GM21381 (cell line): ENCODE measurements at regions not wholly inside any gene's neighbourhood (a gene's known extent, or its start where the extent isn't known, plus 50 kb on each side); places are given as distances from the start of the nearest gene placed in this dataset.

Source experiments
- ATAC-seq: cut with Tn5 transposase; IDR thresholded peaks from one replicate; pipeline ENCODE4 v1.9.1; 2021; ENCODE audit warnings: mild to moderate bottlenecking, moderate library complexity; ENCODE audit not compliant: unreplicated experiment

DNA sequence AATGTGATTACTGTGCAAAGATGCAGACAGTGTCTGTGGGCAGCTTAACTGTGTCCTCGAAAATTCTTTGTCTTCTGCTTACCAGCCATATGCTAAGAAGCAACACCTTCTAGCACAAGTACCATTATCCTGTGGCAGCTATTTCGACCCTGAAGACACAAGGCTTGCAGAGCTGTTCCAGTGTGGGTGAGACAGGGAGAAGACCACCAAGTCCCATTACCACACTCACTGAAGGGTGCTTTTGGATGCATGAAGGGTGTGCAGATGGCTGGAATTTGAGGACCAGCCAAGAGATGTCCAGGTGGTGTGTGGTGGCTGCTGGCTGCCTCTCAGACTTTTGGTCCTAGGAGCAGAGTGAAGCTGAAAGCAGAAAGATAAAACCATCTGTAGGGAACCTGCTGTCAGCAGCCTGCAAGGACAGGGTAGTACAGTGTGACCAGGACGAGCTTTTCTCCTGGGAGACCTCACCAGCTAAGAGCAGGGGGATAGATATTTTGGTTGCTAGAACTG is 161.8 kb downstream of the ICE1 start:
- ATAC-seq, result no peak

DNA sequence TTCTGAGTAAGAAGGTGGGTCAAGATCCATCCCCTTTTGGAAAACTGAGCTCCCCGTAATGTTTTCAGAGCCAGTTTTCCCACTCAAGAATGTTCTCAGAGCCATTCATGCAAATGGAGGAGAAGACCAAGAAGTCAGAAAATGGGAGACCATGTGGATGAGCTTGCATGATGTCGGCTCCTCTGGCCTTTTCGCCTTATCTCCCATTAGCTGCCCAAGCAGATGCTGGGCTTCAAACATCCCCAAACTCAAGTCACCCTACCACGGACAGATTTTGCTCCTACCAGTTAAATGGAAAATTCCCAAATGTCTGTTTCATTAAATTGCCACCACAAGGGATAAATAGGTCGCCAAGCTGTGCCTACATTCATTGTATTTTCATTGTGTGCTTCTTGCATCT is 161.4 kb downstream of the ICE1 start:
- no peak for ATAC-seq

DNA sequence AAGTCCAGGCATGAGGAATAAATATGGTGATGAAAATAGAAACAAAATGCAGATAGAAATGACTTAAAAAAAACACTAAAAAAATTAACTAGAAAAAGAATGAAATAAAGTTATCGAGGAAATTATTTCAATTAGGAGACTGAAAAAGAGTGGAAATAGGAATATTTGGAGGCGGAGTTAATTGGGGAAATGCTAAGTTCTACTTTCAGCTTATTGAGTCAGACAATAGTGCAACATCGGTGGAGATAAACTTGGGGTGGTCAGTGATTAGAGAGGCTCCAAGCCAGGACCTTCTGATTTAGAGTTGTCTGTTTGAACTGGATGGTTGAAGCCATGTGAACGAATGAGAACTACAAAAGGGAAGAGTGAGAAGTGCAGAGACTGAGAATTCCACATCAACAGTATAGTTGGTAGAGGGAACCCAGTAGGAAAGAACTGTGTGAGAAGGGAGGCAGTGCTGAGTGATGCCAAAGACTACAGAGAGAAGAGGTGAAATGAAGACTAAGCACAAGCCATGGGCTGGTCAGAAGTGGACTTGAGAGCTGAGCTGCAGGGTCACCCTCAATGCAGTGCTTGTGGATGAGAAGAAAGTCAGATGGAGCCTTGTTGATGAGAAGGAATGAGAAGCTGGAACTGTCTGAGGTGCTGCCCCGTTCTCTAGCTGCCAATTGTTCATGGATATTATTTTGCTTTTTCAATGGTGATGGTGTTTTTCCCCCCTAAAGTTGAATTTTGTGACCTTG is 160.7 kb downstream of the ICE1 start:
- no peak for ATAC-seq

DNA sequence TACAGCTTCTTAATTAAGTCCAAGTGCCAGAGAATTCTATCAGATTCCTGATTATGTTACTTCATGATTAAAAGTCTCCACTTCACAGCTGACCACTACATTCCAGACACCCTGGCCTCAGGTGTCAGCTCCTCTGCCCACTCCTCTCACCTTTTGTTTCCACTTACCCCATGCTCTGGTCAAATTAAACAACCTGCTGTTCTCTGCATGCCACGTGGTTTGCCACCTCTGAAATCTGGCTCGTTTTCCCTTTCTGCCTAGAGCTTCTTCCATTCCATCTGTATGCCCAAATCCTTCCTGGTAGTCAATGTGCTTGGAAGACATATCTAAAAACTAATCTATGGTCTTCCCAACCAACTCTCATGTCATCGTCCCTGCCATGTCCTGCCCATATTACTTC is 158.6 kb downstream of the ICE1 start:
- no peak for ATAC-seq

DNA sequence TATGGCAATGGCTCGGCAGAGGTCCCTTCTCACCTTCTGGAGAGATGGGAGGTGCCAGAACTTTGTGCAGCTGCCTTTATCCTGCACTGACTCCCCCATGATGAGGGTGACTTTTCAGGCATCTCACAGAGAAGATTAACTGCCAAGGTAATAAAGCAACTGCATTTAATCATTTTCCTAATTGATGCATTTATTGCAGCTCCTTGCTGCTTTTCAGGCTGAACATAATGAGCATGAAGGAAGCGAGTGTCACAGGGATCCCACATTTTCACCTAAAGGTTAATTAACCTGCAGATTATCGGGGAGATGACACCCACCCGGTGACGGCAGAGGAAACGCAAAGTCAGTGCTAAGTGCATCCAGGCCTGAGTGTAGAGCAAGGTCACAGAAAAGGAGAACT is 154.3 kb downstream of the ICE1 start:
- no peak for ATAC-seq

DNA sequence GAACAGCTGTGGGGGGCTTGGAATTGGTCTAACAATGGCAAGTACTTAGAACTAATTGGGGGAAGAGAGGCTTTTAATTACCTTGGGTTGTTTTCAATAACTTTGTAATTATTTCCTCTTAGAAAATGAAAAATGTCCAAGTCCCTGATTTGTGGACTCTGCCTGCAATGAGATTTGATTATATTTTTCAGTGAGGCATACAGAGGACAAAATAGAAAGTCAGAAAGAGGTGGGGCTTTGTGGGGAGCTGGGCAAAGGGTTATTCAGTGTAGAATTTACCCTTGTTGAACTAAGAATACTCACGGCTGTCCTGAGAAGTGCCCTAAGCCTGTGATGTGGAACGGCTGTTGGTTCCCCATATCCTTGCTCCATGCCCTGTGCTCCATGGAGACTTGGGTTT is 153.0 kb downstream of the ICE1 start:
- no peak for ATAC-seq

DNA sequence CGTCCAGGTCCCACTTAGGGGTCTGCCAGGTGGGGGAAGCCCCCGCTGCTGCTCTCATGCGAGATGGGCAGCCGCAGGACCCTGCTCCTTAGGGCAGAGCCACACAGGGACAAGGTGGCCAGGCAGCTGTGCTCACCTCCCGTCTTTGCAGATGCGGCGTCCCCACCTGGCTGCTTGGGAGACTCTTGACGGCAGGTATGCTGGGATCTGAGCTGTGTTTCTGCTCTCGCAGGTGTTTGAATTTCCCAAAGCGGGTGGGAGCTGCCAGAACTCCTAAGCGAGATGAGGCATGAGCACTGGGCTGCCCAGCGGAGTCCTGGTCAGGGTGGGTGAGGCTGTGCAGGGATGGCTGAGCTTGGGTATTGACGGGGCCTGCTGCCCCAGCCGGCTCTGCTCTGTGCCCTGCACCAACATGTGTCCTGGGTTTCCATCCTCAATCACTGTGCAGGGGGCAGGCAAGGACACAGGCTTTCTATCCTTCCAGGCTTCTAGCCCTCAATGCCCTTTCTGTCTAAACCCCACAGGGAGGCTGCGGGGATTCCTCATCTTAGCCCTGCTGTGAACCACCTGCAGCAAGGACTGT is 151.4 kb downstream of the ICE1 start:
- ATAC-seq, result no peak

DNA sequence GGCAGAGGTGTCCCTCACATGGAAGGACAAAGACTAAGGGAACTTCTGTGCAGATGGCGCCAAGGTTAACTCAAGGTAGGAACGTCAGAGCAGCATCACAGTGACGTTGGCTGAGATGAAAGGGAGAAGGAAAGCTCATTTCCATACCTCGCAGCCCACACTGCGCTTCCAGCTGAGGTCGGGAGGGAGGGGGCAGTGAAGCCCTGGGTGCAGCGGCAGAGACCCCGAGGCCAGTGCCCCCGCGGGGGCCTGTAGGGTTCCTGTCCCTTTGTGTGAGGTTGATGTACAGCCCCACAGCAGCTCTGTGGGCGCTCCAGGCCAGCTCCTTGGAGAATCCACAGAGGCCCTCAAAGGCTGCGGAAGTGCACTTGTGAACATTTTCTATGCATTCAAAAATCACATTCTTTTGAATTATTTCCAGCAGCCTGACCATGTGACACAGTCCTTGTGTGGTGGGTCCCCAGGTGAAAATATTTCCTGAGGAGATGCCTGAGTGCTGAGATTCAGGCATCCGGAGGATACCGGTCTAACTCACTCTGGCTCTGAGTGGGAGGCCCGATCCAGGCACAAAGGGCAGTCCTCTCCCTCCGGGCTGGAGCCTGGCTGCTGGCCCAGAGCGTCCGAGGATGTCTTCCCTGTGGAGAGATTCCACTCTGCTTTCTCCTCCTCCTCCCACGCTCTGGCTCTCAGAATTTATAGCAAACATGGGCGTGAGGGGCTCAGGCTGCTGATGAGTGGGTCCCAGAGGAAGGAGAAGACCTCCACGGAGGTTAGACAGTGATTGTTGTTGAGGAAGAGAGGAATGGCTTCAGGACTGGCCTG is 150.7 kb downstream of the ICE1 start:
- ATAC-seq, result no peak

DNA sequence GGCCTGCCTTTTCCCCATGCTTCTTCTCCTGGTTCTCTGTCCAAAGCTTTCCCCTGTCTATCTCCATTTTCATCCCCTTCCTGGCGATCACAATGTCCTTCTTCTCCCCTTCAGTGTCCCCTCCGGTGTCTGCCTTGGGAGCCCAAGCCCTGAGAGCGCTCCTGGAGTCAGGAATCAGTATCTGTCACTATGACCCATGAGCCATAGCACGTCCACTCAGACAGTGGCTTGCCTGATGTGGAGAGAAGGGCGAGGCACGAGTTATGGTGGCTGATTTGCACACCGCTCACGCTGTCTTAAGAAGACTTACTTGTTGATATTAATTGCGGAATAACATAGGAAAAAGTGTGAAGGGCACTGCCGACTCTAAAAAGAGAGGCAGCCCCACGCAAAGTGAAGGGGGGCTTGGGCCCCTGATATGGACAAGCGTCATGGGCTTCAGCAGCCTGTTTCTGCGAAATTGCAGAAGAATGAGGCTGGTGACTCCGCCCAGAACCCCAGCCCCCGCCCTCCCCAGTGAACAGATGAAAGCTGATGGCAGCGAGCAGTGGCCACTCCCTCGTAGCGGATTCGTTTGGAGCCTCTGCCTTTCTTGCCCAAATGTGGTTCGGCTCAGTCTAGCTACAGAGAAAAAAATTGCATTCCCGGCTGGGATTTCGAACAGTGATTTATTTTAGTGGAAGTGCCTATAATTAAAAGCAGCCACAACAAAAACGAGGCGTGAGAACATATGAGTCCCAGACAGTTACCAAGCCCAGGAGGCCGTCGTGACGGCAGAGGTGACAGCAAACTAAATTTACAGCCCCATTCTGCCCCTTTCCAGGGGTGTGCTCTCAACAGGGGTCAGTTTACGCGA is 149.8 kb downstream of the ICE1 start:
- no peak for ATAC-seq

DNA sequence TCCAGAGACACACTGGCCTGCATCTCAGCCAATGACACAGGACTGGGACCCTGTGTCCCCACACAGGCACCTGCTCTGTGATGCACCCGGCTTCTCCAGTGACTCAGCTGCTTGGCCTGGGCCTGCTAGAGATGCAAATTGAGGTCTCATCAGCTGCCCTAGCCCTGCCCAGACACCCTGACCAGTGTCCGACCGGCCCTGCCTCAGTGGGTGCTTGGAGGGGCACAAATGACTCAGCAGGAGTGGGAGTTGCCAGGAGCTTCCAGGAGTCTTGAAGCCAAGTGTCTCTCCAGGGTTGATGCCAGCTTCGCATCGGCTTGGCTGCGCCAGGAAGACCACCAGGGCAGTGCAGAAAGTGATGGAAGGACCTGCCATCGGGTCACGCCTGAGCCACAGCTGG is 148.2 kb downstream of the ICE1 start:
- ATAC-seq, result no peak

DNA sequence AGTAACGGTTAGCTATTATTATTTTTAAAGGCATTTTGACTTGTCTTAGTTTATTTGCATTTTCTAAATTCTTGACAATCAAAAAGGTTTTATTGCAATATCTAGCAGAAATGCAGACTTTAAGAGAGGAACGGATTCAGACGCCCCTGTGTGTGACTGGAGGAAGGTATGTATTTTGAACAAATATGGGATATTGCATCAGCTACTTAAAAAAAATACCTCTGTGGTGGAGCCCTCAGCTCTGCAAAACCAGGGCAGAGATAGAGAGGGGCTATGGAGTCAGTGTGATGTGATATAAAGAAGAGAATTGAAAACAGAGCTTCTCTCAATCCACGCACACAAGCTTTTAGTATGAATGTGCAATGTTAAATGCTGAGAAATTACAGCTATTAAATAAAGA is 142.4 kb downstream of the ICE1 start:
- no peak for ATAC-seq

DNA sequence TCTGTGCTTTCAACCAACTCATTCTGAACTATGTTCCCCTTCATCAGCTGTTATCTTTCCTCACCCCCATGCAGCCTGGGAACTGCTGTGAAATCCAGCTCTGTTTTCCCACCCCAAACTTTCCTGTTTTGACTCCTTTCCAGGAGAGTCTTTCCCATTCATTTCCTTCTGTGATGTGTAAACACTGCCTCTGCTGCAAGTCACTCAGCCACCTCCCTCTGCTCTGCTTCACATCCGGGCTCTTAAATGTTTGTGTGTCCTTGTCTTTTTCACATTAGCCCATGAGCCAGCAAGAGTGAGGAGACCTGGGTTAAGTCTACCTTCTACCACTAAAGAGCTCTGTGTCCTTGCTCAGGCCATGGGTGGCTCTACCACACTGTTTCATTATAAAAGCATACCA is 137.5 kb downstream of the ICE1 start:
- ATAC-seq, result no peak

DNA sequence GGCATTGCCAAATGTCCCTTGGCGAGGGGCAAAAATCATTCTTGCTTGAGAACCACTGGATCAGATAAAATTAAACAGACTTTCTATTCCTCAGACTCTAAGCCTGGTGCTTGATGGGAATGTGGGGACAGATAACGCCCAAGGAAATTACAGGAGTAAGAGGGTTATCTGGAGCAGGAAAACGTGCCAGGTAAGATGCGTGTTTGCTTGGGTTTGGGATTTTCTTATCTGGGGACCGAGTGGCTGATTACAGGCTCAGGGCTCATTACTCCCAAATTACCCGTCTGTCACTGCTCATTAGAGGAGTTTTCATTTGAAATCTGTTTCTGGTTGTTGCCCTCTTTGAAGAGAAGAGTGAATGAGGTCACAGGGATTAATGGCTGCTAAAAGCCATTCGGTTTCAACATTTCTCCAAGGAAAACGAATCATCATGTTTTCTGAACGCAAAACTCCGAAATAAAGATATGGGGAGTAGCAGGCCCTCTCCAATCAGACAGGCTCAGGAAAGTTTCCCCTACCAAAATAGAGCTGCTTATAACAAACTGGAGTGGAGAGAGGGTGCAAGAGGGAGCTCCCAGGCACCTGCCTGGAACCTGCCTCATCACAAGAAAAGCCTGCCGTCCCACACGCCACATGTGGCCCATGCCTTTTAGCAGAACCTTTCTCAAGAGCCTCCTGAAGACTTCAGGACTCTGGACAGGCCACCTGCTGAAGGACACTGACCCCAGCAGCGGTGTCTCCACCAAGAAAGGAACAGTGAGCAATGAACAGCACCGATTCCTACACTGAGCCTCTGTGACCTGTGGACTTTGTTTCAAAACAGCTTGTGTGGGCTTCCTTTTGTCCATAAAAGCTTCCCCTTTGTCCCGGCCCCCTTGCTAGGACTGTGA is 136.4 kb downstream of the ICE1 start:
- no peak for ATAC-seq

DNA sequence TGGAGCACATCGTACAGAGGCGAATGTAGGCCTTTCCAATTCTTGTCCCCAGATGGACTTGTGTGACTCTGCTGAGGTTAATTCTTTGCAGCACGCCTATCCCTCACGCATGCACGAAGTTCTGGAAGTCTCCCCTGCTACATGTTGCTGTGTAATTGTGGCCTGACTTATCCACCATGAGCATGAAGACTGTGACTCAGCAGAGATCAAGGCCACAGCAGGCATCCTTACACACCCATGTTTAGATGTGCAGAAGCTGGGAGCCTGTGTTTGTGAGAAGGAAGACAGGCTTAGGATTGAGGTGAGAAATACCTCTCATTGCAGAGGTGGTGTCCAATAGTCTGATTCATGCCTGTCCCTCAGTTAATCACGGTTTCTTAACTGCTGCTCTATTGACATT is 135.6 kb downstream of the ICE1 start:
- ATAC-seq, result no peak

DNA sequence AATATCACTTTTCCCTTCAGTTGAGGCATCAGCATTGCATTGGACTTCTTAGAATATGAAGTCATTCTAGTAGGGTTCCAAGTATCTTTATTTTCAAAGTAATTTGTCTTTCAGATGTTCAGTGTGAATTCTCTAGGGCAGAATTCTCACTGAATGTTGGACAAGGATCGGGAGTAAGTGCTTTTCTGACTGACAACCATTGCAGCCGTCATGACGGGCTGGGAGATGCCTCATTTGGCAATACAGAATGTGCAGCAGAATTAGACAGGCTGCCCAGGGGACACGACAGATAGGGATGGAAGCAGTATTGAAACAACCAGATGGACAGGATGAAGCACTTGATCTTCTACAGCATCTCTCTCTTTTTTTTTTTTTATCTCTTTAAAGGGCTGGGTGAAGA is 129.0 kb downstream of the ICE1 start:
- ATAC-seq, result no peak

DNA sequence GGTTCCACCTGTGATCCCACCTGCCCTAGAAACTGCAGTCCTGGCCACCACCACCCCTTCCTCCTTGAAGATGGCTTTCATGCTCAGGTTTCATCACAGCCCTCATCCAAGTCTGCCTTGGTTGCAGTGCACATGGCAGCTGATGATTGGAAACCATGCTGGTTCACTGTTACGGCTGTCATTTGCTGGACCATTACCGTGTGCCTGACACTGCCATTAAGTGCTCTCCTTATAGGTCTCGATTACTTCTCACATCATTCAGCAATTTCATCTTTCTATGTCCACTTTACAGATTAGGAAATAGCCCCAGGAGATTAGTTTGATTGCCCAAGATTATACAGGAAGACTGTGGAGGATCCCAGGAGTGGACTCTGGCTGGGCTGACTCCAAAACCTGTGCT is 123.9 kb downstream of the ICE1 start:
- ATAC-seq, result no peak

DNA sequence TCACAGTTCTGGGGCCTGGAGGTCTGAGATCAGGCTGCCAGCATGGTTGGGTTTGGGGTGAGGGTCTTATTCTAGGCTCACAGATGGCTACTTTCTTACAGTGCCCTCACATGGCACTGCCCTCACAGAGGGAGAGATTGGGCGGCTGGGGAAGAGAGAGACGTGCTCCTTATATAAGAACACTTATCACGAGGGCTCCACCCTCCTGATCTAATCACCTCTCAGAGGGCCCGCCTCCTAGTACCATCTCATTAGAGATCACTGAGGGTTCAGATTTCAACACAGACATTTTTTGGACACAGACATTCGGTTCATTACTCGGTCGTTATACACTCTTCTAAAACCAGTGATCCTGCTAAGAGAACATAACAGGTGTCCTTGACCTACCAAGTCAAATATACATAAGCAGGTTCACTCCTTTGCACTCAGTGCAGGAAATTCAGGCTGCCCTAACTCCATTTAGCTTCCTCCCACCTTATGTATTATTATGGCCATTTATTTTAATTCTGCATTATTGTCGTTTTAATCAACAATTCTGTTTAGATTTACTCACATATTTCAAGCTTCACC is 121.7 kb downstream of the ICE1 start:
- no peak for ATAC-seq

DNA sequence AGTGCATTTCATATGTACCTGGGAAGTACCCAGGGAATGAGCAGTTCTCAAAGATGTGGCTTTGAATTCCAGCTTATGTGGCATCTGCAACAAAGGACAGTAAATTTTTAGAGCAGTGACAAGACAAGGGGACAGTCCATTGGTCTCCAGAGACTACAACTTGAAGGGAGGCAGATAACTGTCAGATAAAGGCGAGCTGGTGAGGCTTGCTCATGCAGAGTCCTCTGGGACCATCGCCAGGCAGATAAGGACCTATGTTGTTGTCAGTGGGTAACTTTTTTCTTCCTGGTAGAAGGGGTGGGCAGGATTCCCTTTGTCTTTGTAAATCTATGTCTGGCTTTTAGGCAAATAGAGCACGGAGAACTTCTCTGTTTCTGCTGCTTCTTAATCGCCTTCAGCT is 120.2 kb downstream of the ICE1 start:
- ATAC-seq, result no peak

DNA sequence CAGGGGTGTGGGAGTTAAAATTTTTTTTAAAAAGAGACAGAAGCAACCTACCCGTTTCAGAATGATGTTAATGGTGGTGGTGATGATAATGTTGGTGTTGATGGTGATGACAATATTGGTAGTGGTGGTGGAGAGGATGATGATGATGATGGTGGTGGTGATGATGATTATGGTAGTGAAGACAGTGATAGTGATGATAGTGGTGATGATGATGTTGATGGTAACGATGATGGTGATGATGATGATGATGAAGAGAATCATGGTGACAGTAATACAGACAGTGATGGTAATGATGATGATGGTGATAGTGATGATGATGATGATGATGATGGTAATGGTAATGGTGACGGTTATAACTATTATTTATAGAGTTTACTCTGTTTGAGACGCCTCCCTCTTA is 117.6 kb downstream of the ICE1 start:
- no peak for ATAC-seq
